Astrocyte (in vitro differentiated cells and primary cell): ENCODE measurements at regions not wholly inside any gene's neighbourhood (a gene's known extent, or its start where the extent isn't known, plus 50 kb on each side); places are given as distances from the start of the nearest gene placed in this dataset.

Source experiments
- DNase-seq: peaks from one replicate; pipeline ENCODE4 v3.0.0-alpha.2; 2010; ENCODE audit warnings: low read depth
- FAIRE-seq: peaks from 2 replicates; lab custom pipeline; 2011; peaks lifted over from hg19 to GRCh38; lab: Jason Lieb, UNC
- H2AFZ ChIP-seq: 2 replicates; pipeline ENCODE4 v1.6.0; 2012; ENCODE audit warnings: low read depth, low read length, inconsistent platforms
- H3K27ac ChIP-seq: 2 replicates; pipeline ENCODE4 v1.5.1; 2011; ENCODE audit warnings: low read depth, low read length, inconsistent platforms
- H3K27me3 ChIP-seq: 2 replicates; pipeline ENCODE4 v1.6.0; 2011; ENCODE audit warnings: low read length, inconsistent platforms; ENCODE audit not compliant: insufficient read depth
- H3K36me3 ChIP-seq: 2 replicates; pipeline ENCODE4 v1.5.1; 2011; ENCODE audit warnings: low read length, inconsistent platforms; ENCODE audit not compliant: insufficient read depth
- H3K4me1 ChIP-seq: 2 replicates; pipeline ENCODE4 v1.5.1; 2011; ENCODE audit warnings: low read length, inconsistent platforms; ENCODE audit not compliant: insufficient read depth
- H3K4me2 ChIP-seq: 2 replicates; pipeline ENCODE4 v1.6.0; 2012; ENCODE audit warnings: low read length, inconsistent platforms
- H3K4me3 ChIP-seq: 2 replicates; pipeline ENCODE4 v1.5.1; 2011; ENCODE audit warnings: low read depth, mild to moderate bottlenecking, low read length, inconsistent platforms; ENCODE audit not compliant: insufficient read depth
- H3K79me2 ChIP-seq: 2 replicates; pipeline ENCODE4 v1.6.0; 2012; ENCODE audit warnings: mild to moderate bottlenecking, low read length, inconsistent platforms; ENCODE audit not compliant: insufficient read depth
- H3K9ac ChIP-seq: 2 replicates; pipeline ENCODE4 v1.6.0; 2012; ENCODE audit warnings: mild to moderate bottlenecking, low read length, inconsistent platforms
- H3K9me3 ChIP-seq: 2 replicates; pipeline ENCODE4 v1.5.1; 2012; ENCODE audit warnings: low read depth, mild to moderate bottlenecking, low read length, inconsistent platforms; ENCODE audit not compliant: insufficient read depth
- H4K20me1 ChIP-seq: 2 replicates; pipeline ENCODE4 v1.6.0; 2012; ENCODE audit warnings: low read length, inconsistent platforms; ENCODE audit not compliant: insufficient read depth
- H3K27ac Mint-ChIP-seq: one replicate; pipeline ENCODE4 v1.8.0; 2021; ENCODE audit warnings: mild to moderate bottlenecking, mixed read lengths; ENCODE audit not compliant: unreplicated experiment
- H3K27me3 Mint-ChIP-seq: one replicate; pipeline ENCODE4 v1.8.0; 2021; ENCODE audit warnings: low read depth, mixed read lengths; ENCODE audit not compliant: unreplicated experiment
- H3K36me3 Mint-ChIP-seq: one replicate; pipeline ENCODE4 v1.8.0; 2021; ENCODE audit warnings: low read depth, mixed read lengths; ENCODE audit not compliant: unreplicated experiment
- H3K4me1 Mint-ChIP-seq: one replicate; pipeline ENCODE4 v1.8.0; 2021; ENCODE audit warnings: low read depth, mixed read lengths; ENCODE audit not compliant: unreplicated experiment
- H3K4me3 Mint-ChIP-seq: one replicate; pipeline ENCODE4 v1.8.0; 2021; ENCODE audit warnings: mild to moderate bottlenecking, moderate library complexity, mixed read lengths; ENCODE audit not compliant: unreplicated experiment
- H3K9me3 Mint-ChIP-seq: one replicate; pipeline ENCODE4 v1.8.0; 2021; ENCODE audit warnings: mild to moderate bottlenecking, mixed read lengths; ENCODE audit not compliant: unreplicated experiment
- EZH2 ChIP-seq: IDR thresholded peaks from 2 replicates; pipeline ENCODE4 v1.6.1; 2012; ENCODE audit warnings: mild to moderate bottlenecking, low read length, inconsistent platforms; ENCODE audit not compliant: insufficient read depth
- TF ChIP-seq, protein P1 (sequence below): IDR thresholded peaks from 2 replicates; pipeline ENCODE4 v1.5.1; 2011; ENCODE audit warnings: low read depth, mild to moderate bottlenecking, inconsistent platforms, low read length, moderate library complexity; ENCODE audit not compliant: insufficient read depth

- DNase-seq (no peak), FAIRE-seq (no peak)
- Histone ChIP-seq H3K4me3 (no peak overlapping the region), H3K79me2 (no peaks in the 10 kb centered on the region), H2AFZ (no peak overlapping the region), H3K27ac (no peak overlapping the region), H4K20me1 (no peaks in the 10 kb centered on the region), H3K9me3 (peaks cover 2% of the 10 kb centered on the region), H3K4me1 (no peaks in the 10 kb centered on the region), H3K4me2 (no peak overlapping the region), H3K27me3 (no peaks in the 10 kb centered on the region), H3K9ac (no peak overlapping the region), H3K36me3 (no peaks in the 10 kb centered on the region)
- peaks cover 1% of the 10 kb centered on the region for H3K27me3 Mint-ChIP-seq
- no peaks in the 10 kb centered on the region for H3K4me1 Mint-ChIP-seq
- no peaks in the 10 kb centered on the region for H3K9me3 Mint-ChIP-seq
- no peak for TF ChIP-seq EZH2
- TF ChIP-seq, protein P1, sequence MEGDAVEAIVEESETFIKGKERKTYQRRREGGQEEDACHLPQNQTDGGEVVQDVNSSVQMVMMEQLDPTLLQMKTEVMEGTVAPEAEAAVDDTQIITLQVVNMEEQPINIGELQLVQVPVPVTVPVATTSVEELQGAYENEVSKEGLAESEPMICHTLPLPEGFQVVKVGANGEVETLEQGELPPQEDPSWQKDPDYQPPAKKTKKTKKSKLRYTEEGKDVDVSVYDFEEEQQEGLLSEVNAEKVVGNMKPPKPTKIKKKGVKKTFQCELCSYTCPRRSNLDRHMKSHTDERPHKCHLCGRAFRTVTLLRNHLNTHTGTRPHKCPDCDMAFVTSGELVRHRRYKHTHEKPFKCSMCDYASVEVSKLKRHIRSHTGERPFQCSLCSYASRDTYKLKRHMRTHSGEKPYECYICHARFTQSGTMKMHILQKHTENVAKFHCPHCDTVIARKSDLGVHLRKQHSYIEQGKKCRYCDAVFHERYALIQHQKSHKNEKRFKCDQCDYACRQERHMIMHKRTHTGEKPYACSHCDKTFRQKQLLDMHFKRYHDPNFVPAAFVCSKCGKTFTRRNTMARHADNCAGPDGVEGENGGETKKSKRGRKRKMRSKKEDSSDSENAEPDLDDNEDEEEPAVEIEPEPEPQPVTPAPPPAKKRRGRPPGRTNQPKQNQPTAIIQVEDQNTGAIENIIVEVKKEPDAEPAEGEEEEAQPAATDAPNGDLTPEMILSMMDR = no peak
- H3K4me3 Mint-ChIP-seq = no peak overlapping the region
- no peaks in the 10 kb centered on the region for H3K36me3 Mint-ChIP-seq
- no peak overlapping the region for H3K27ac Mint-ChIP-seq
Observed at GRCh38 chr4:11860996-11861395, 432.3 kb upstream of the HS3ST1 start.

- Histone ChIP-seq H4K20me1 (no peaks in the 10 kb centered on the region), H2AFZ (no peak overlapping the region), H3K27ac (no peak overlapping the region), H3K4me1 (no peaks in the 10 kb centered on the region), H3K79me2 (no peaks in the 10 kb centered on the region), H3K36me3 (no peaks in the 10 kb centered on the region), H3K4me2 (no peak overlapping the region), H3K9me3 (no peaks in the 10 kb centered on the region), H3K4me3 (no peak overlapping the region), H3K27me3 (no peaks in the 10 kb centered on the region), H3K9ac (no peak overlapping the region)
- no peaks in the 10 kb centered on the region for H3K36me3 Mint-ChIP-seq
- H3K27me3 Mint-ChIP-seq = no peaks in the 10 kb centered on the region
- no peaks in the 10 kb centered on the region for H3K4me1 Mint-ChIP-seq
- no peak for TF ChIP-seq EZH2
- TF ChIP-seq, protein P1 = no peak
- H3K9me3 Mint-ChIP-seq = no peaks in the 10 kb centered on the region
- FAIRE-seq (no peak), DNase-seq (no peak)
- H3K27ac Mint-ChIP-seq = no peak overlapping the region
- H3K4me3 Mint-ChIP-seq = no peak overlapping the region
Observed at GRCh38 chr4:11857881-11858280, 429.2 kb upstream of the HS3ST1 start.

GRCh38 chr4:11847167-11847566, 418.5 kb upstream of the HS3ST1 start:
- Histone ChIP-seq H4K20me1 (no peaks in the 10 kb centered on the region), H2AFZ (no peak overlapping the region), H3K4me3 (no peak overlapping the region), H3K79me2 (no peaks in the 10 kb centered on the region), H3K27ac (no peak overlapping the region), H3K9ac (no peak overlapping the region), H3K27me3 (no peaks in the 10 kb centered on the region), H3K4me1 (no peaks in the 10 kb centered on the region), H3K9me3 (no peaks in the 10 kb centered on the region), H3K36me3 (no peaks in the 10 kb centered on the region), H3K4me2 (no peak overlapping the region)
- no peaks in the 10 kb centered on the region for H3K4me1 Mint-ChIP-seq
- FAIRE-seq (no peak), DNase-seq (no peak)
- no peak overlapping the region for H3K27ac Mint-ChIP-seq
- no peaks in the 10 kb centered on the region for H3K27me3 Mint-ChIP-seq
- no peaks in the 10 kb centered on the region for H3K9me3 Mint-ChIP-seq
- H3K36me3 Mint-ChIP-seq = no peaks in the 10 kb centered on the region
- no peak for TF ChIP-seq EZH2
- TF ChIP-seq, protein P1 = no peak
- H3K4me3 Mint-ChIP-seq = no peak overlapping the region
